ENCODE measurements at regions not wholly inside any gene's neighbourhood (a gene's known extent, or its start where the extent isn't known, plus 50 kb on each side); places are given as distances from the start of the nearest gene placed in this dataset.

DNA sequence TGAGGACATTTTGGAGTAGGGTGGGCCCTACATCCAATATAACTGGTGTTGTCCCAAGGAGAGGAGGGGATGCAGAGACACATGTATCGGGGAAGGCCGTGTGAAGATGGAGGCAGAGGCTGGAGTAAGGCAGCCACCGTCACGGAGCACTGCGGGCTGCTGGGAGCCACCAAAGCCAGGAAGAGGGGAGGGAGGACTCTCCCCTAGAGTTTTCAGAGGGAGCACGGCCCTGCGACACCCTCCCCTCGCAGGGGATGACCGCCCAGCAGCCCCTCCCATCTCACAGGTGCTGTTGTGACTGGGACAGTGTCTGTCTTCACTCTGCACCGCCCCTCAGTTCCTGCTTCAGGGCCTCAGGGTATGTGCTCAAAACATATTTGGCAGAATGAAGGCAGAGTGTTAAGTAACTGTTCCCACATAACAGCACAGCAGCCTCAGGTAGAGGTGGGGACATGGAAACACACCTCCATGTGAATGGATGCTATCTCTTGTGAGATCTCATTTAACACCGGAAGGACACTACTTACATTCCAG lies 82.2 kb downstream of the RBFOX3 start:
- Histone ChIP-seq H3K9me1 (ENCODE audit: control insufficient read depth, extremely low read depth, insufficient read depth, low read length) (no peaks in the 10 kb centered on the region), H3K27ac (ENCODE audit: control insufficient read depth, insufficient read depth, low read length) (no peak overlapping the region), H3K36me3 (ENCODE audit: control insufficient read depth in 2 of 2, extremely low read depth in 1 of 2, insufficient read depth in 2 of 2, low read length in 2 of 2) (no peaks in the 10 kb centered on the region), H4K20me1 (ENCODE audit: control insufficient read depth, extremely low read depth, insufficient read depth, low read length) (no peaks in the 10 kb centered on the region), H3K4me3 (ENCODE audit: control insufficient read depth in 2 of 3, extremely low read depth in 1 of 3, insufficient read depth in 2 of 3, low read depth in 1 of 3, low read length in 3 of 3) (no peak overlapping the region), H3K4me2 (ENCODE audit: control insufficient read depth, extremely low read depth, insufficient read depth, low read depth, low read length) (no peak overlapping the region), H3K4me1 (ENCODE audit: control insufficient read depth, extremely low read depth, insufficient read depth, low read length) (no peaks in the 10 kb centered on the region), H3K9ac (ENCODE audit: control insufficient read depth, extremely low read depth, insufficient read depth, low read length) (no peak overlapping the region), H3K9me3 (ENCODE audit: control insufficient read depth, low read depth, low read length) (no peaks in the 10 kb centered on the region), H3K79me2 (ENCODE audit: control insufficient read depth, insufficient read depth, low read length) (no peaks in the 10 kb centered on the region), H3K27me3 (ENCODE audit: control insufficient read depth, extremely low read depth, insufficient read depth, low read length) (peaks cover 32% of the 10 kb centered on the region), H2AFZ (ENCODE audit: control insufficient read depth, low read length) (no peak overlapping the region)
- DNase-seq (ENCODE audit: low read depth, low spot score), result no peak
- TF ChIP-seq EZH2 (IDR thresholded peaks at IDR 0.05; ENCODE audit: low read length), result no peak
- TF ChIP-seq, protein P1, sequence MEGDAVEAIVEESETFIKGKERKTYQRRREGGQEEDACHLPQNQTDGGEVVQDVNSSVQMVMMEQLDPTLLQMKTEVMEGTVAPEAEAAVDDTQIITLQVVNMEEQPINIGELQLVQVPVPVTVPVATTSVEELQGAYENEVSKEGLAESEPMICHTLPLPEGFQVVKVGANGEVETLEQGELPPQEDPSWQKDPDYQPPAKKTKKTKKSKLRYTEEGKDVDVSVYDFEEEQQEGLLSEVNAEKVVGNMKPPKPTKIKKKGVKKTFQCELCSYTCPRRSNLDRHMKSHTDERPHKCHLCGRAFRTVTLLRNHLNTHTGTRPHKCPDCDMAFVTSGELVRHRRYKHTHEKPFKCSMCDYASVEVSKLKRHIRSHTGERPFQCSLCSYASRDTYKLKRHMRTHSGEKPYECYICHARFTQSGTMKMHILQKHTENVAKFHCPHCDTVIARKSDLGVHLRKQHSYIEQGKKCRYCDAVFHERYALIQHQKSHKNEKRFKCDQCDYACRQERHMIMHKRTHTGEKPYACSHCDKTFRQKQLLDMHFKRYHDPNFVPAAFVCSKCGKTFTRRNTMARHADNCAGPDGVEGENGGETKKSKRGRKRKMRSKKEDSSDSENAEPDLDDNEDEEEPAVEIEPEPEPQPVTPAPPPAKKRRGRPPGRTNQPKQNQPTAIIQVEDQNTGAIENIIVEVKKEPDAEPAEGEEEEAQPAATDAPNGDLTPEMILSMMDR (optimal IDR thresholded peaks at IDR 0.05 in 1 of 3, IDR thresholded peaks at IDR 0.05 in 1 of 3, conservative IDR thresholded peaks at IDR 0.05 in 1 of 3; ENCODE audit: extremely low read depth in 1 of 3, insufficient read depth in 2 of 3, low read length in 3 of 3), result no peak
- FAIRE-seq, result no peak
- dilution Hi-C loops (cut with MboI; ENCODE audit: extremely low pct_ligation_motif_present, low sequenced_read_pairs), result no loop called here

DNA sequence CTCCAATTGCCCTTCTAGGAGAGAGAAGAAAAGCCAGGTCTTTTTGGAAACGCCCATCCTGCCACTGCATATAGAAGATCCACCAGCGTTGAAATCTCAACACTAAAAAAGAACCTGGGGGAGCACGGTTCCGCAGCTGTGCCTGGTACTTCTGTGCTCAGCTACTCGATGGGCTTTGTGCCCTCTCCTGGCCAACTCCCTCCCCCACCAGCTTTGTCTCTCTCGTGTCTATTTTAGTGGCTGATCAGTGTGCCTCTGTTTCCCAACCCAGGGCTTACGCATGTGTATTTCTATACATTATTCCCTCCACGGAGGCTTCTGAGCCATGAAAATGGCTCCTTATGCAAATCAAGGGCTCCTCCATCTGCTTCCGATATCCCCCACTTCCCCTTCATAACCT lies 83.5 kb downstream of the RBFOX3 start:
- no peak overlapping the region for H3K4me2 ChIP-seq (ENCODE audit: control insufficient read depth, extremely low read depth, insufficient read depth, low read depth, low read length)
- no peaks in the 10 kb centered on the region for H3K9me3 ChIP-seq (ENCODE audit: control insufficient read depth, low read depth, low read length)
- no peak overlapping the region for H3K27ac ChIP-seq (ENCODE audit: control insufficient read depth, insufficient read depth, low read length)
- H3K4me1 ChIP-seq (ENCODE audit: control insufficient read depth, extremely low read depth, insufficient read depth, low read length), result no peaks in the 10 kb centered on the region
- TF ChIP-seq, protein P1 (optimal IDR thresholded peaks at IDR 0.05 in 1 of 3, IDR thresholded peaks at IDR 0.05 in 1 of 3, conservative IDR thresholded peaks at IDR 0.05 in 1 of 3; ENCODE audit: extremely low read depth in 1 of 3, insufficient read depth in 2 of 3, low read length in 3 of 3), result no peak
- TF ChIP-seq EZH2 (IDR thresholded peaks at IDR 0.05; ENCODE audit: low read length), result no peak
- no peak for DNase-seq (ENCODE audit: low read depth, low spot score)
- dilution Hi-C loops (cut with MboI; ENCODE audit: extremely low pct_ligation_motif_present, low sequenced_read_pairs), result no loop called here
- no peaks in the 10 kb centered on the region for H3K9me1 ChIP-seq (ENCODE audit: control insufficient read depth, extremely low read depth, insufficient read depth, low read length)
- no peaks in the 10 kb centered on the region for H4K20me1 ChIP-seq (ENCODE audit: control insufficient read depth, extremely low read depth, insufficient read depth, low read length)
- H3K4me3 ChIP-seq (ENCODE audit: control insufficient read depth in 2 of 3, extremely low read depth in 1 of 3, insufficient read depth in 2 of 3, low read depth in 1 of 3, low read length in 3 of 3), result no peak overlapping the region
- no peaks in the 10 kb centered on the region for H3K79me2 ChIP-seq (ENCODE audit: control insufficient read depth, insufficient read depth, low read length)
- no peaks in the 10 kb centered on the region for H3K36me3 ChIP-seq (ENCODE audit: control insufficient read depth in 2 of 2, extremely low read depth in 1 of 2, insufficient read depth in 2 of 2, low read length in 2 of 2)
- peaks cover 33% of the 10 kb centered on the region for H3K27me3 ChIP-seq (ENCODE audit: control insufficient read depth, extremely low read depth, insufficient read depth, low read length)
- no peak for FAIRE-seq
- H2AFZ ChIP-seq (ENCODE audit: control insufficient read depth, low read length), result no peak overlapping the region
- no peak overlapping the region for H3K9ac ChIP-seq (ENCODE audit: control insufficient read depth, extremely low read depth, insufficient read depth, low read length)

Data from keratinocyte (primary cell).